SK-N-SH (cell line): ENCODE measurements at regions not wholly inside any gene's neighbourhood (a gene's known extent, or its start where the extent isn't known, plus 50 kb on each side); places are given as distances from the start of the nearest gene placed in this dataset.

Experiments
- NFIC ChIP-seq: IDR thresholded peaks from 2 replicates; pipeline ENCODE4 v1.4.0; 2012; ENCODE audit warnings: borderline replicate concordance
- NRF1 ChIP-seq: IDR thresholded peaks from 2 replicates; pipeline ENCODE4 v1.6.1; 2012; ENCODE audit warnings: low read depth, mild to moderate bottlenecking, low read length
- SMC3 ChIP-seq: IDR thresholded peaks from 2 replicates; pipeline ENCODE4 v1.6.1; 2012; ENCODE audit warnings: low read depth, low read length, improper control_type of control experiment
- TAF1 ChIP-seq: IDR thresholded peaks from 2 replicates; pipeline ENCODE4 v1.6.1; 2012; ENCODE audit warnings: low read depth, mild to moderate bottlenecking, low read length, moderate library complexity, borderline replicate concordance
- TF ChIP-seq, protein P1 (sequence below): fragments of 200-600 bp; sonication (generic); IDR thresholded peaks from 2 replicates; pipeline ENCODE4 v1.6.1; 2017; ENCODE audit warnings: antibody characterized with exemption, mild to moderate bottlenecking, moderate library complexity
- TF ChIP-seq, protein P2 (sequence below): IDR thresholded peaks from 2 replicates; pipeline ENCODE4 v1.4.0; 2012; ENCODE audit warnings: low read depth, borderline replicate concordance
- TF ChIP-seq, protein P3 (sequence below): IDR thresholded peaks from 2 replicates; pipeline ENCODE4 v1.4.0; 2012; ENCODE audit warnings: low read depth

DNA sequence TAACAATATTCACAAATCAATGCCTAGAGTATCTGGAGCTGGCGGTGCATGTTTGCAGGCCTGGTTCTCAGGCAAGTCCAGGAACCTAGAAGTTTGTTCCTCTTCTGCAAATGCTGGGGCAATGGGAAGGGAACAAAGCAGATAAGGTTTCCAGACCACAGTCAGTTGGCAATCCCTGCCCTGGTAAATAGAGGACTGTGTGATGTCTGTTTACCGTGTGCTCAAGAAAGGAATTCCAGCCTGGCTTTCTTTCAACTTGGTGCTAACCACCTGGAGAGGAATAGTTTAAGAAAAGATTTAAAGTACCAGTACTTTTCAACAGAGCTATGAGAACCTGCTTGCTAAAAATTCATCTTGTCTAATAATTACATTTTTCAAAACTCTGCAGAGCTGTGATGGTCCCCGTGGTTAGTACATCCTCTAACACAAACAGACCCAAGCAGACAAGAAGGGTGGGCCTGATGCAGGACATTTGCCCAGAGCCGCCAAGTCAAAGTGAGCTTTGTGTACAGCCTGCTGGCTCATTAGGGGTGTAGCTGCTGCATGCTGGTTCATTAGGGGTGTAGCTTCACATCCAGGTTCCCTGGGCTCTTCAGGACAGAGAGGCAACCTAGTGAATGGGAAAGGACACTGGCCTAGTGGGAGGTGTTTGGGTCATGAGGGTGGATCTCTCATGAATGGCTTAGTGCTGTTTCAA, 220.5 kb downstream of the SQOR start:
- TF ChIP-seq, protein P1, sequence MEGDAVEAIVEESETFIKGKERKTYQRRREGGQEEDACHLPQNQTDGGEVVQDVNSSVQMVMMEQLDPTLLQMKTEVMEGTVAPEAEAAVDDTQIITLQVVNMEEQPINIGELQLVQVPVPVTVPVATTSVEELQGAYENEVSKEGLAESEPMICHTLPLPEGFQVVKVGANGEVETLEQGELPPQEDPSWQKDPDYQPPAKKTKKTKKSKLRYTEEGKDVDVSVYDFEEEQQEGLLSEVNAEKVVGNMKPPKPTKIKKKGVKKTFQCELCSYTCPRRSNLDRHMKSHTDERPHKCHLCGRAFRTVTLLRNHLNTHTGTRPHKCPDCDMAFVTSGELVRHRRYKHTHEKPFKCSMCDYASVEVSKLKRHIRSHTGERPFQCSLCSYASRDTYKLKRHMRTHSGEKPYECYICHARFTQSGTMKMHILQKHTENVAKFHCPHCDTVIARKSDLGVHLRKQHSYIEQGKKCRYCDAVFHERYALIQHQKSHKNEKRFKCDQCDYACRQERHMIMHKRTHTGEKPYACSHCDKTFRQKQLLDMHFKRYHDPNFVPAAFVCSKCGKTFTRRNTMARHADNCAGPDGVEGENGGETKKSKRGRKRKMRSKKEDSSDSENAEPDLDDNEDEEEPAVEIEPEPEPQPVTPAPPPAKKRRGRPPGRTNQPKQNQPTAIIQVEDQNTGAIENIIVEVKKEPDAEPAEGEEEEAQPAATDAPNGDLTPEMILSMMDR, result no peak
- no peak for TF ChIP-seq SMC3
- TF ChIP-seq, protein P2, sequence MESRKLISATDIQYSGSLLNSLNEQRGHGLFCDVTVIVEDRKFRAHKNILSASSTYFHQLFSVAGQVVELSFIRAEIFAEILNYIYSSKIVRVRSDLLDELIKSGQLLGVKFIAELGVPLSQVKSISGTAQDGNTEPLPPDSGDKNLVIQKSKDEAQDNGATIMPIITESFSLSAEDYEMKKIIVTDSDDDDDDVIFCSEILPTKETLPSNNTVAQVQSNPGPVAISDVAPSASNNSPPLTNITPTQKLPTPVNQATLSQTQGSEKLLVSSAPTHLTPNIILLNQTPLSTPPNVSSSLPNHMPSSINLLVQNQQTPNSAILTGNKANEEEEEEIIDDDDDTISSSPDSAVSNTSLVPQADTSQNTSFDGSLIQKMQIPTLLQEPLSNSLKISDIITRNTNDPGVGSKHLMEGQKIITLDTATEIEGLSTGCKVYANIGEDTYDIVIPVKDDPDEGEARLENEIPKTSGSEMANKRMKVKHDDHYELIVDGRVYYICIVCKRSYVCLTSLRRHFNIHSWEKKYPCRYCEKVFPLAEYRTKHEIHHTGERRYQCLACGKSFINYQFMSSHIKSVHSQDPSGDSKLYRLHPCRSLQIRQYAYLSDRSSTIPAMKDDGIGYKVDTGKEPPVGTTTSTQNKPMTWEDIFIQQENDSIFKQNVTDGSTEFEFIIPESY, result no peak
- no peak for TF ChIP-seq TAF1
- no peak for TF ChIP-seq NFIC
- TF ChIP-seq NRF1, result no peak
- TF ChIP-seq, protein P3, sequence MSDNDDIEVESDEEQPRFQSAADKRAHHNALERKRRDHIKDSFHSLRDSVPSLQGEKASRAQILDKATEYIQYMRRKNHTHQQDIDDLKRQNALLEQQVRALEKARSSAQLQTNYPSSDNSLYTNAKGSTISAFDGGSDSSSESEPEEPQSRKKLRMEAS, result no peak
